Upper lobe of right lung (tissue), 1 donor: ENCODE measurements at regions not wholly inside any gene's neighbourhood (a gene's known extent, or its start where the extent isn't known, plus 50 kb on each side); places are given as distances from the start of the nearest gene placed in this dataset.

Experiments
- ATAC-seq: fragments of 200-7000 bp; cut with Tn5 transposase; one replicate; pipeline ENCODE4 v1.9.1; 2020; ENCODE audit warnings: mild to moderate bottlenecking, moderate library complexity
- DNase-seq: peaks from one replicate; pipeline ENCODE4 v3.0.0-alpha.2; 2020
- H3K27ac ChIP-seq: fragments of 200-600 bp; one replicate; pipeline ENCODE4 v1.8.0; 2022
- H3K27me3 ChIP-seq: fragments of 200-600 bp; one replicate; pipeline ENCODE4 v1.8.0; 2022; ENCODE audit warnings: mild to moderate bottlenecking
- H3K36me3 ChIP-seq: fragments of 200-600 bp; one replicate; pipeline ENCODE4 v1.8.0; 2022
- H3K4me1 ChIP-seq: fragments of 200-600 bp; one replicate; pipeline ENCODE4 v1.8.0; 2022
- H3K4me3 ChIP-seq: fragments of 200-600 bp; one replicate; pipeline ENCODE4 v1.8.0; 2022; ENCODE audit warnings: mild to moderate bottlenecking
- H3K9me3 ChIP-seq: fragments of 200-600 bp; one replicate; pipeline ENCODE4 v1.8.0; 2022
- intact Hi-C: fragments of 100-400 bp; cut with DNase I; formaldehyde crosslinking; loops from one replicate; pipeline ENCODE4 v1.11.0; 2022
- TF ChIP-seq, protein P1 (sequence below): fragments of 200-600 bp; IDR thresholded peaks from one replicate; pipeline ENCODE4 v1.8.0; 2022; ENCODE audit warnings: antibody characterized with exemption
- donor health status: DM: no; HTN: yes; CAD: no; lungs with severe emphysema.

- H3K27ac ChIP-seq: no peak overlapping the region
- intact Hi-C loops: no loop called here
- no peaks in the 10 kb centered on the region for H3K4me1 ChIP-seq
- no peaks in the 10 kb centered on the region for H3K36me3 ChIP-seq
- peaks cover 8% of the 10 kb centered on the region for H3K9me3 ChIP-seq
- no peaks in the 10 kb centered on the region for H3K27me3 ChIP-seq
- DNase-seq (no peak), ATAC-seq (no peak)
- TF ChIP-seq, protein P1, sequence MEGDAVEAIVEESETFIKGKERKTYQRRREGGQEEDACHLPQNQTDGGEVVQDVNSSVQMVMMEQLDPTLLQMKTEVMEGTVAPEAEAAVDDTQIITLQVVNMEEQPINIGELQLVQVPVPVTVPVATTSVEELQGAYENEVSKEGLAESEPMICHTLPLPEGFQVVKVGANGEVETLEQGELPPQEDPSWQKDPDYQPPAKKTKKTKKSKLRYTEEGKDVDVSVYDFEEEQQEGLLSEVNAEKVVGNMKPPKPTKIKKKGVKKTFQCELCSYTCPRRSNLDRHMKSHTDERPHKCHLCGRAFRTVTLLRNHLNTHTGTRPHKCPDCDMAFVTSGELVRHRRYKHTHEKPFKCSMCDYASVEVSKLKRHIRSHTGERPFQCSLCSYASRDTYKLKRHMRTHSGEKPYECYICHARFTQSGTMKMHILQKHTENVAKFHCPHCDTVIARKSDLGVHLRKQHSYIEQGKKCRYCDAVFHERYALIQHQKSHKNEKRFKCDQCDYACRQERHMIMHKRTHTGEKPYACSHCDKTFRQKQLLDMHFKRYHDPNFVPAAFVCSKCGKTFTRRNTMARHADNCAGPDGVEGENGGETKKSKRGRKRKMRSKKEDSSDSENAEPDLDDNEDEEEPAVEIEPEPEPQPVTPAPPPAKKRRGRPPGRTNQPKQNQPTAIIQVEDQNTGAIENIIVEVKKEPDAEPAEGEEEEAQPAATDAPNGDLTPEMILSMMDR: no peak
- H3K4me3 ChIP-seq: no peak overlapping the region
Measured at GRCh38 chr14:54039311-54039710, 82.7 kb upstream of the BMP4 start.

DNA sequence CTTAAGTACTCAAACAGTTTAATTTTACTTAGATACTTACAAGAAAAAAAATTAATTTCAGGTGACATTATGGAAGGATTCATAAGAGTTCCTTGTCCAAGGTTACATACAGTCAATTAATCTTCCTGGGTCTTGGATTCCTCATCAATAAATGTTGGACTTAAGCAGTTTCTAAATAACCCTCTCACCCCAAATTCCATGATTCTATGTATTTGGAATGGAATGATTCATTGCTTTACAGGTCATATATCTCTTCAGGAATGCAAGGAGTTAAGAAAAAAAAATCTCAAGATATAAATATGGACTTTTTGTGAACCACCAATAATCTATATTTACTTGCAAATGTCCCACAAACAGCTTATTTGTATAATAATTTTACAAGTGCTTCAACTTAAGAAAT, 84.2 kb upstream of the BMP4 start:
- H3K4me3 ChIP-seq: no peak overlapping the region
- no peaks in the 10 kb centered on the region for H3K36me3 ChIP-seq
- H3K4me1 ChIP-seq: no peaks in the 10 kb centered on the region
- no peak overlapping the region for H3K27ac ChIP-seq
- intact Hi-C loops: no loop called here
- H3K27me3 ChIP-seq: no peaks in the 10 kb centered on the region
- TF ChIP-seq, protein P1: no peak
- H3K9me3 ChIP-seq: no peaks in the 10 kb centered on the region
- no peak for ATAC-seq
- DNase-seq: no peak

GRCh38 chr14:54046250-54046649, 89.6 kb upstream of the BMP4 start:
- Histone ChIP-seq H3K9me3 (no peaks in the 10 kb centered on the region), H3K27me3 (no peaks in the 10 kb centered on the region), H3K4me3 (no peak overlapping the region), H3K27ac (no peak overlapping the region), H3K4me1 (no peaks in the 10 kb centered on the region), H3K36me3 (no peaks in the 10 kb centered on the region)
- intact Hi-C loops: no loop called here
- TF ChIP-seq, protein P1: no peak
- no peak for ATAC-seq
- no peak for DNase-seq

DNA sequence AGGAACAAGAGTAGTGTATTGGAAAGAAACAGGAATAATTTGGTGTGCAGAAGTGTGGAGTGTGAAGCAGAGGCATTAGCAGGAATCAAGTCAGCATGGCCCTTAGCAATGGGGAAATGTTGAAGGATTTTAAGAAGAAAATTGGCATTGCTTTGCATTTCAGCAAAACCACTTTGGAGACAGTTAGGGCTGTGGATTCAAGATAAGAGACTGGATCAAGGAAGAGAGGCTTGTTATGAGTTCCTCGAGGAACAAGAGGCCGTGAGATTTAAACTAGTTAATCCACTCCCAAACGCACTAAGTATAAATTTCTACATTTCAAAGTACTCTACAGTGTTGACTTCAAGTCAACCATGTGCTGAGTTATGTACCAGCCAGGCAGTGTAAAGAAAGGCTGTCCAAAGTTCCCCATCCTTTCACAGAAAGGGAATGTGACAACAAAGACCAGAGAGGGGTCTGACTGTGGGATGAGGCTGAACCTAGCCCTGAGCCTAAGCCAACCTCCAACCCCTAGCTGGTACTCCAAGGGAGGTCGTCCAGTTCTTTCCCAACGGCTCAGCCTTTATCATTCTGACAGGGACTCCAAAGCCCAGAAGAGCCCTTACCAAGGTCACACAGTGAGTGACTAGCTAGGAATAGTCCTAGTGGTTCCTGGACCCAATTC, 91.2 kb upstream of the BMP4 start:
- no peak overlapping the region for H3K27ac ChIP-seq
- H3K36me3 ChIP-seq: no peaks in the 10 kb centered on the region
- no peak for DNase-seq
- no peaks in the 10 kb centered on the region for H3K9me3 ChIP-seq
- no peaks in the 10 kb centered on the region for H3K4me1 ChIP-seq
- TF ChIP-seq, protein P1: no peak
- intact Hi-C loops: no loop called here
- no peaks in the 10 kb centered on the region for H3K27me3 ChIP-seq
- no peak overlapping the region for H3K4me3 ChIP-seq
- no peak for ATAC-seq

DNA sequence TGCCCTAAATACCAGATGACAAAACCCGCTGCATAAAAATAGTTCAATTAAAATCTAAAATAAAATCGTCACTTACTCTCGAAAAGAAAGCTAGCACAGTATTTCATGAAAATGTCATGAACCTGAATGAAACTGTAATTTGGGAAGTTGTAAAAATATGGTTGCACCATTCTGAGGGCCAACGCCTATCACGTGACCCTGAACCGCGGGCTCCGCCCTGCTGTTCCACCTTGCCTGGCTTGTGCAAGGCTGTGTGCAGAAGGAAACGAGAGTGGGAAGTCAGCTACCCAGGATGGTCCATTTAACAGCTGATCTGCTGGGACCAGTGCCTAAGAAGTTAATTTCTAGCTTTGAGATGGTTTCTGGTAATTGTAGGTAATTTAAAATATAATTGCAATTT, 91.7 kb upstream of the BMP4 start:
- Histone ChIP-seq H3K27ac (no peak overlapping the region), H3K36me3 (no peaks in the 10 kb centered on the region), H3K4me3 (no peak overlapping the region), H3K4me1 (no peaks in the 10 kb centered on the region), H3K9me3 (no peaks in the 10 kb centered on the region), H3K27me3 (no peaks in the 10 kb centered on the region)
- DNase-seq (no peak), ATAC-seq (no peak)
- intact Hi-C loops: no loop called here
- TF ChIP-seq, protein P1: no peak

GRCh38 chr14:54048736-54049135, 92.1 kb upstream of the BMP4 start:
- intact Hi-C loops: no loop called here
- no peak for ATAC-seq

More at GRCh38 chr14:54048736-54049135, 92.1 kb upstream of the BMP4 start:
- TF ChIP-seq, protein P1: no peak
- no peak for DNase-seq
- no peak overlapping the region for H3K27ac ChIP-seq
- no peaks in the 10 kb centered on the region for H3K36me3 ChIP-seq
- H3K9me3 ChIP-seq: no peaks in the 10 kb centered on the region
- H3K4me3 ChIP-seq: no peak overlapping the region
- H3K27me3 ChIP-seq: no peaks in the 10 kb centered on the region
- H3K4me1 ChIP-seq: no peaks in the 10 kb centered on the region
